Ovary (tissue), 7 donors: ENCODE measurements at regions not wholly inside any gene's neighbourhood (a gene's known extent, or its start where the extent isn't known, plus 50 kb on each side); places are given as distances from the start of the nearest gene placed in this dataset.

ENCODE experiments used
- DNase-seq, 5 donors: peaks; one replicate each; pipeline ENCODE4 v3.0.0-alpha.2; 2019 to 2020
- H3K27ac ChIP-seq, 2 donors: fragments of 200-600 bp; one replicate each; pipeline versions ENCODE4 v1.5.1 to v1.8.0; 2019 to 2022
- H3K27me3 ChIP-seq: fragments of 200-600 bp; one replicate; pipeline ENCODE4 v1.8.0; 2022
- H3K36me3 ChIP-seq: fragments of 200-600 bp; sonication (generic); one replicate; pipeline ENCODE4 v1.5.1; 2019
- H3K4me1 ChIP-seq: one replicate; pipeline ENCODE4 v1.8.1; 2013; ENCODE audit warnings: mild to moderate bottlenecking, moderate library complexity; ENCODE audit not compliant: insufficient read depth
- H3K4me3 ChIP-seq: fragments of 200-600 bp; sonication (generic); one replicate; pipeline ENCODE4 v1.5.1; 2017
- H3K9me3 ChIP-seq, 2 donors: fragments of 200-600 bp in 1 of 2; sonication (generic) in 1 of 2; one replicate each; pipeline versions ENCODE4 v1.5.1 to v1.8.1; 2013 to 2019; ENCODE audit warnings: mild to moderate bottlenecking in 1 of 2, moderate library complexity in 1 of 2
- CTCF ChIP-seq, 3 donors: fragments of 450-650 bp in 2 of 3; fragments of 200-600 bp in 1 of 3; IDR thresholded peaks; one replicate each; pipeline versions ENCODE4 v1.5.1 to v1.8.0; 2016 to 2022; ENCODE audit warnings: antibody characterized with exemption in 3 of 3, mild to moderate bottlenecking in 1 of 3
- EP300 ChIP-seq: sonication (generic); formaldehyde crosslinking; IDR thresholded peaks from one replicate; pipeline ENCODE4 v1.6.1; 2017; ENCODE audit warnings: antibody characterized with exemption
- POLR2A ChIP-seq: fragments of 450-650 bp; IDR thresholded peaks from one replicate; pipeline ENCODE4 v1.6.1; 2017; ENCODE audit warnings: antibody characterized with exemption, mild to moderate bottlenecking, moderate library complexity
- WGBS, 3 donors: extraction: QIAGEN DNeasy Blood & Tissue Kit in 1 of 3; methylation state at CpG; one replicate each; pipeline versions ENCODE4 v1.1.5 to v1.1.7; 2013 to 2017; 5-methylcytosine and 5-hydroxymethylcytosine counted together
- intact Hi-C, 4 donors: fragments of 100-400 bp; cut with DNase I; formaldehyde crosslinking; loops; one replicate each; pipeline versions ENCODE4 v1.11.0 to v1.15.1; 2022 to 2023
- donor health status: DM: no; HTN: no; CAD: no; lungs with moderate emphysema.
- donor health status: DM: no; HTN: no; CAD: no.
- donor health status: Bipolar disorder and iron deficiency.
- donor health status: DM: no; HTN: no; CAD: no.
- donor health status: DM: yes; HTN: yes; CAD: no.

DNA sequence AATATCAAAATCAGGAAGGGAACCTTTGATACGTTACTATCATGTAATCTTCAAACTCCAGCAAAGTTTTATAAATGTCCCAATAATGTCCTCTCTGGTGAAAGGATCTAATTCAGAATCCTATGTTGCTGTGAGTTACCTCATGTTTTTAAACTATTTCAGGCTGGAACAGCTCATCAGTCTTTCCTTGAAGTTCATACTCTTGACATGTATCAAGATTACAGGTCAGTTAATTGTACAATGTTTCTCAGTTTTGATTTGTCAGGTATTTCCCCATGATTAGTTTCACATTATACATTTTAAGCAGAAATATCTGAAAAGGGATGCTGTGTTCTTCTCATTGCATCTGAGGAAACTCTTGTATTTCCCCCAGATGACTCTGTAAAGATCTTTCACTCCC is 136.5 kb upstream of the HS3ST1 start:
- Histone ChIP-seq H3K27me3 (no peaks in the 10 kb centered on the region), H3K4me3 (no peak overlapping the region), H3K27ac (no peak overlapping the region), H3K36me3 (no peaks in the 10 kb centered on the region), H3K9me3 (no peaks in the 10 kb centered on the region), H3K4me1 (no peaks in the 10 kb centered on the region)
- WGBS, 3 donors, result 60 to 79% (median 71%) methylated on average over 1 of the region's 1 CpG
- TF ChIP-seq EP300, result no peak
- no peak for TF ChIP-seq CTCF (IDR thresholded peaks at IDR 0.05)
- TF ChIP-seq POLR2A, result no peak
- intact Hi-C loops, result no loop called here
- no peak for DNase-seq

- H3K27ac ChIP-seq, result no peak overlapping the region
- intact Hi-C loops, result no loop called here
- TF ChIP-seq CTCF (IDR thresholded peaks at IDR 0.05), result no peak
- no peaks in the 10 kb centered on the region for H3K27me3 ChIP-seq
- no peaks in the 10 kb centered on the region for H3K36me3 ChIP-seq
- H3K9me3 ChIP-seq, result no peaks in the 10 kb centered on the region
- H3K4me3 ChIP-seq, result no peak overlapping the region
- WGBS, 3 donors, result 54 to 69% (median 63%) methylated on average over 2 of the region's 2 CpGs
- DNase-seq, result no peak
- H3K4me1 ChIP-seq, result no peaks in the 10 kb centered on the region
These were observed 135.3 kb upstream of the HS3ST1 start for GRCh38 chr4:11564021-11564420.

GRCh38 chr4:11549525-11549924 is 120.8 kb upstream of the HS3ST1 start:
- Histone ChIP-seq H3K36me3 (no peaks in the 10 kb centered on the region), H3K9me3 (no peaks in the 10 kb centered on the region), H3K4me1 (no peaks in the 10 kb centered on the region), H3K4me3 (no peak overlapping the region), H3K27ac (no peak overlapping the region), H3K27me3 (peaks cover 3% of the 10 kb centered on the region)
- intact Hi-C loops, result no loop called here
- DNase-seq, result no peak
- TF ChIP-seq CTCF (IDR thresholded peaks at IDR 0.05) (no peak), EP300 (no peak), POLR2A (no peak)

GRCh38 chr4:11548597-11549082 is 119.9 kb upstream of the HS3ST1 start:
- DNase-seq, result no peak
- H3K4me1 ChIP-seq, result no peaks in the 10 kb centered on the region
- TF ChIP-seq CTCF (IDR thresholded peaks at IDR 0.05), result no peak
- no peak for TF ChIP-seq EP300
- no peak for TF ChIP-seq POLR2A
- H3K4me3 ChIP-seq, result no peak overlapping the region
- peaks cover 3% of the 10 kb centered on the region for H3K27me3 ChIP-seq
- 79 to 85% (median 85%) methylated on average over 1 of the region's 1 CpG for WGBS, 3 donors
- H3K27ac ChIP-seq, result no peak overlapping the region
- no peaks in the 10 kb centered on the region for H3K9me3 ChIP-seq
- intact Hi-C loops, result no loop called here
- no peaks in the 10 kb centered on the region for H3K36me3 ChIP-seq
